ENCODE measurements at regions not wholly inside any gene's neighbourhood (a gene's known extent, or its start where the extent isn't known, plus 50 kb on each side); places are given as distances from the start of the nearest gene placed in this dataset.
"Not testable (repeated sequence)": the region's sequence is repeated elsewhere in the genome, so short reads cannot be mapped to it uniquely, and the experiment has no call there.

GRCh38 chr6:12523726-12524125 is 192.8 kb upstream of the PHACTR1 start:
- no peak for DNase-seq

GRCh38 chr6:12525276-12525675 is 191.3 kb upstream of the PHACTR1 start:
- DNase-seq = no peak

- DNase-seq = no peak
Observed at GRCh38 chr6:12527339-12527738, 189.2 kb upstream of the PHACTR1 start.

- DNase-seq = no peak
Observed at GRCh38 chr6:12528136-12528535, 188.4 kb upstream of the PHACTR1 start.

- no peak for DNase-seq
Observed at GRCh38 chr6:12528581-12529363, 187.8 kb upstream of the PHACTR1 start.

- DNase-seq = no peak
Observed at GRCh38 chr6:12529364-12530019, 187.1 kb upstream of the PHACTR1 start.

GRCh38 chr6:12530345-12530744 is 186.2 kb upstream of the PHACTR1 start:
- DNase-seq = no peak

GRCh38 chr6:12533586-12533985 is 183.0 kb upstream of the PHACTR1 start:
- DNase-seq = no peak

- no peak for DNase-seq
Observed at GRCh38 chr6:12534069-12534853, 182.3 kb upstream of the PHACTR1 start.

- no peak for DNase-seq
Observed at GRCh38 chr6:12535586-12536314, 180.8 kb upstream of the PHACTR1 start.

- no peak for DNase-seq
Observed at GRCh38 chr6:12536416-12536815, 180.2 kb upstream of the PHACTR1 start.

- DNase-seq = no peak
Observed at GRCh38 chr6:12537389-12537788, 179.2 kb upstream of the PHACTR1 start.

GRCh38 chr6:12538881-12539357 is 177.6 kb upstream of the PHACTR1 start:
- DNase-seq = no peak

GRCh38 chr6:12542319-12543115 is 174.1 kb upstream of the PHACTR1 start:
- DNase-seq = not testable (repeated sequence)

GRCh38 chr6:12543953-12544352 is 172.6 kb upstream of the PHACTR1 start:
- DNase-seq = no peak

GRCh38 chr6:12544821-12545565 is 171.6 kb upstream of the PHACTR1 start:
- DNase-seq = no peak

- no peak for DNase-seq
Observed at GRCh38 chr6:12545619-12546409, 170.8 kb upstream of the PHACTR1 start.

GRCh38 chr6:12546410-12547002 is 170.1 kb upstream of the PHACTR1 start:
- DNase-seq = no peak

GRCh38 chr6:12548526-12548925 is 168.0 kb upstream of the PHACTR1 start:
- no peak for DNase-seq

- not testable (repeated sequence) for DNase-seq
Observed at GRCh38 chr6:12549445-12549844, 167.1 kb upstream of the PHACTR1 start.
